HCT116 (cell line): ENCODE measurements at regions not wholly inside any gene's neighbourhood (a gene's known extent, or its start where the extent isn't known, plus 50 kb on each side); places are given as distances from the start of the nearest gene placed in this dataset.

ENCODE experiments used
- ATAC-seq: fragments of 200-7000 bp; cut with Tn5 transposase; 2 replicates; pipeline ENCODE4 v1.9.1; 2020; ENCODE audit warnings: mild to moderate bottlenecking, moderate library complexity
- BruUV-seq: library from RNA; stranded (reverse); fragments of 400-500 nt; replicated peaks from 2 replicates; lab custom pipeline; 2021; lab: Mats Ljungman, UMichigan
- CTCF ChIA-PET: fragments of 300-600 bp; sonication (Branson Sonifier 250); formaldehyde crosslinking; loops from one replicate; lab custom pipeline; 2021; ENCODE audit warnings: antibody characterized with exemption; lab: Charles Lee
- POLR2A ChIA-PET: fragments of 300-600, 350-600 bp; sonication (Branson Sonifier 250); formaldehyde crosslinking; loops from one replicate; lab custom pipeline; 2021; ENCODE audit warnings: antibody characterized with exemption; lab: Charles Lee
- RAD21 ChIA-PET, 2 experiments: fragments of 300-600 bp; sonication (Branson Sonifier 250); formaldehyde crosslinking; loops; one replicate each; lab custom pipeline; 2023; ENCODE audit warnings: low total read pairs in 2 of 2; ENCODE audit not compliant: uncharacterized antibody in 2 of 2, unreplicated experiment in 2 of 2, low non-redundant PET in 1 of 2; lab: Charles Lee
- DNase-seq: peaks from one replicate; pipeline ENCODE4 v3.0.0-alpha.2; 2010; ENCODE audit warnings: low read depth, low spot score
- H2AFZ ChIP-seq: fragments of 200-600 bp; shearing (Covaris generic), sonication (generic); 2 replicates; pipeline ENCODE4 v1.6.1; 2017; ENCODE audit warnings: low read depth, mixed run types, mixed read lengths, antibody characterized with exemption, low read length; ENCODE audit not compliant: poor library complexity, severe bottlenecking
- H3K27ac ChIP-seq: 2 replicates; pipeline ENCODE4 v1.5.1; 2012; ENCODE audit warnings: low read depth, low read length
- H3K27me3 ChIP-seq: fragments of 200-600 bp; sonication (generic); 2 replicates; pipeline ENCODE4 v1.6.1; 2016; ENCODE audit warnings: mixed run types, low read length, mixed read lengths; ENCODE audit not compliant: insufficient read depth
- H3K36me3 ChIP-seq, 2 experiments: fragments of 200-500 bp in 1 of 2; fragments of 200-600 bp in 1 of 2; sonication (Bioruptor generic) in 1 of 2; sonication (generic) in 1 of 2; 2 replicates each; pipeline versions ENCODE4 v1.5.1 to v1.6.1; 2014 to 2016; ENCODE audit warnings: low read length in 2 of 2, inconsistent platforms in 1 of 2, mixed read lengths in 1 of 2, mixed run types in 1 of 2; ENCODE audit not compliant: insufficient read depth in 2 of 2, control insufficient read depth in 1 of 2
- H3K4me1 ChIP-seq, 2 experiments: fragments of 200-600 bp in 1 of 2; sonication (generic) in 1 of 2; 2 replicates each; pipeline versions ENCODE4 v1.5.1 to v1.6.1; 2012 to 2017; ENCODE audit warnings: low read length in 2 of 2, inconsistent platforms in 1 of 2, mild to moderate bottlenecking in 1 of 2, mixed read lengths in 1 of 2, mixed run types in 1 of 2, moderate library complexity in 1 of 2; ENCODE audit not compliant: insufficient read depth in 2 of 2, control insufficient read depth in 1 of 2
- H3K4me2 ChIP-seq: fragments of 200-600 bp; sonication (generic); 2 replicates; pipeline ENCODE4 v1.6.1; 2017; ENCODE audit warnings: mixed run types, low read length, mixed read lengths
- H3K4me3 ChIP-seq, 2 experiments: fragments of 200-600 bp in 1 of 2; sonication (generic) in 1 of 2; replicated peaks in 1 of 2; 2 replicates each; pipeline ENCODE4 v1.5.1; 2011 to 2016; ENCODE audit warnings: low read length in 2 of 2, control low read depth in 1 of 2, low read depth in 1 of 2, mild to moderate bottlenecking in 1 of 2, mixed read lengths in 1 of 2, mixed run types in 1 of 2
- H3K79me2 ChIP-seq: fragments of 200-600 bp; sonication (generic); 2 replicates; pipeline ENCODE4 v1.6.1; 2017; ENCODE audit warnings: mild to moderate bottlenecking, mixed run types, low read length, moderate library complexity, mixed read lengths; ENCODE audit not compliant: insufficient read depth
- H3K9ac ChIP-seq: fragments of 200-600 bp; sonication (generic); 2 replicates; pipeline ENCODE4 v1.6.1; 2016; ENCODE audit warnings: low read length, mixed read lengths
- H3K9me2 ChIP-seq: fragments of 200-600 bp; sonication (generic), shearing (Covaris generic); 2 replicates; pipeline ENCODE4 v1.6.1; 2017; ENCODE audit warnings: mixed run types, mild to moderate bottlenecking, moderate library complexity; ENCODE audit not compliant: insufficient read depth
- H3K9me3 ChIP-seq, 2 experiments: fragments of 200-500 bp in 1 of 2; fragments of 200-600 bp in 1 of 2; sonication (Bioruptor generic) in 1 of 2; sonication (generic) in 1 of 2; 2 replicates each; pipeline ENCODE4 v1.6.1; 2014 to 2017; ENCODE audit warnings: low read length in 2 of 2, mixed read lengths in 2 of 2, inconsistent platforms in 1 of 2, low read depth in 1 of 2, mild to moderate bottlenecking in 1 of 2, mixed run types in 1 of 2, moderate library complexity in 1 of 2; ENCODE audit not compliant: control insufficient read depth in 1 of 2, insufficient read depth in 1 of 2
- H4K20me1 ChIP-seq: fragments of 200-600 bp; sonication (generic), shearing (Covaris generic); 2 replicates; pipeline ENCODE4 v1.6.1; 2017; ENCODE audit warnings: mixed run types, mild to moderate bottlenecking, moderate library complexity; ENCODE audit not compliant: insufficient read depth
- CTCF ChIP-seq, 3 experiments: fragments of 200-600 bp in 1 of 3; sonication (generic) in 1 of 3; IDR thresholded peaks in 2 of 3; conservative IDR thresholded peaks in 1 of 3; 2 replicates each; pipeline ENCODE4 v1.5.1; 2012 to 2017; ENCODE audit warnings: low read depth in 2 of 3, low read length in 2 of 3, antibody characterized with exemption in 1 of 3, borderline replicate concordance in 1 of 3, control low read depth in 1 of 3, mild to moderate bottlenecking in 1 of 3, mixed read lengths in 1 of 3, mixed run types in 1 of 3, moderate library complexity in 1 of 3; ENCODE audit not compliant: insufficient read depth in 1 of 3
- ELF1 ChIP-seq: IDR thresholded peaks from 2 replicates; pipeline ENCODE4 v1.6.1; 2012; ENCODE audit warnings: low read depth, borderline replicate concordance
- EZH2 ChIP-seq: fragments of 200-600 bp; sonication (generic); IDR thresholded peaks from 2 replicates; pipeline ENCODE4 v1.6.1; 2017; ENCODE audit warnings: antibody characterized with exemption, mixed run types
- FOSL1 ChIP-seq: IDR thresholded peaks from 2 replicates; pipeline ENCODE4 v1.6.1; 2012; ENCODE audit warnings: low read depth
- JUND ChIP-seq: IDR thresholded peaks from 2 replicates; pipeline ENCODE4 v1.6.1; 2012
- MAX ChIP-seq: IDR thresholded peaks from 2 replicates; pipeline ENCODE4 v1.6.1; 2012
- POLR2A ChIP-seq: IDR thresholded peaks from 2 replicates; pipeline ENCODE4 v1.7.0; 2011; ENCODE audit warnings: borderline replicate concordance; ENCODE audit not compliant: insufficient read depth, insufficient read length; ENCODE audit errors: extremely low read depth
- POLR2AphosphoS5 ChIP-seq: IDR thresholded peaks from 2 replicates; pipeline ENCODE4 v1.6.1; 2011; ENCODE audit warnings: mild to moderate bottlenecking, low read depth, low read length, moderate library complexity
- REST ChIP-seq: IDR thresholded peaks from 2 replicates; pipeline ENCODE4 v1.6.1; 2012; ENCODE audit warnings: low read depth
- SP1 ChIP-seq: IDR thresholded peaks from 2 replicates; pipeline ENCODE4 v1.6.1; 2012; ENCODE audit warnings: low read depth
- ZBTB33 ChIP-seq: IDR thresholded peaks from 2 replicates; pipeline ENCODE4 v1.6.1; 2011; ENCODE audit warnings: mild to moderate bottlenecking, low read length, moderate library complexity; ENCODE audit not compliant: insufficient replicate concordance; ENCODE audit errors: extremely low read depth
- ZFX ChIP-seq: fragments of 450-650 bp; IDR thresholded peaks from 2 replicates; pipeline ENCODE4 v1.6.1; 2017
- ZNF274 ChIP-seq: fragments of 200-500 bp; sonication (Bioruptor generic); IDR thresholded peaks from 2 replicates; pipeline ENCODE4 v1.6.1; 2014; ENCODE audit warnings: mild to moderate bottlenecking, low read depth, low read length, inconsistent platforms
- intact Hi-C: fragments of 100-400 bp; cut with micrococcal nuclease; formaldehyde crosslinking; loops from 2 replicates; pipeline ENCODE4 v1.10.0; 2022

- TF ChIP-seq POLR2AphosphoS5 (no peak), ZNF274 (no peak), FOSL1 (no peak), SP1 (no peak), ELF1 (no peak), POLR2A (no peak), CTCF (IDR thresholded peaks at IDR 0.05 in 2 of 3, conservative IDR thresholded peaks at IDR 0.05 in 1 of 3; ENCODE audit: borderline replicate concordance in 1 of 3, insufficient read depth in 1 of 3, low read depth in 2 of 3, low read length in 2 of 3) (no peak), MAX (no peak), ZBTB33 (no peak), ZFX (no peak), JUND (no peak), REST (no peak), EZH2 (no peak)
- Histone ChIP-seq H3K4me2 (no peak overlapping the region), H3K9me3 (no peaks in the 10 kb centered on the region), H3K9me2 (no peaks in the 10 kb centered on the region), H3K27me3 (no peaks in the 10 kb centered on the region), H4K20me1 (no peaks in the 10 kb centered on the region), H3K9ac (no peak overlapping the region), H3K36me3 (no peaks in the 10 kb centered on the region), H2AFZ (no peak overlapping the region), H3K79me2 (no peaks in the 10 kb centered on the region), H3K4me1 (no peaks in the 10 kb centered on the region), H3K4me3 (no peak overlapping the region), H3K27ac (no peak overlapping the region)
- RAD21 ChIA-PET, result no interaction called here
- POLR2A ChIA-PET, result no interaction called here
- CTCF ChIA-PET, result no interaction called here
- ATAC-seq (no peak), DNase-seq (no peak)
- BruUV-seq, result no TSS peak
- intact Hi-C loops, result no loop called here
These were observed 321.5 kb upstream of the MAN1A1 start for GRCh38 chr6:119671105-119671504.
